ENCODE measurements at regions not wholly inside any gene's neighbourhood (a gene's known extent, or its start where the extent isn't known, plus 50 kb on each side); places are given as distances from the start of the nearest gene placed in this dataset.

- TF ChIP-seq POLR2A (IDR thresholded peaks at IDR 0.05), result no peak
- no peak for TF ChIP-seq CTCF (IDR thresholded peaks at IDR 0.05)
Measured at GRCh38 chr9:71268871-71269635, 147.6 kb upstream of the TRPM3 start.
